RWPE1 (cell line): ENCODE measurements at regions not wholly inside any gene's neighbourhood (a gene's known extent, or its start where the extent isn't known, plus 50 kb on each side); places are given as distances from the start of the nearest gene placed in this dataset.
"Not testable (repeated sequence)": the region's sequence is repeated elsewhere in the genome, so short reads cannot be mapped to it uniquely, and the experiment has no call there.

Experiments used
- CTCF ChIA-PET: fragments of 350-600 bp; sonication (Branson Sonifier 250); formaldehyde crosslinking; extraction: SDS; loops from one replicate; lab custom pipeline; 2021; lab: Yijun Ruan, JAX
- POLR2A ChIA-PET: fragments of 400-600 bp; formaldehyde crosslinking; extraction: SDS; loops from one replicate; lab custom pipeline; 2020; ENCODE audit warnings: antibody characterized with exemption; ENCODE audit not compliant: low non-redundant PET; lab: Yijun Ruan, JAX
- DNase-seq: peaks from one replicate; pipeline ENCODE4 v3.0.0; 2012; ENCODE audit warnings: low spot score
- H3K27ac ChIP-seq: fragments of 450-650 bp; 2 replicates; pipeline ENCODE4 v1.5.1; 2017
- TF ChIP-seq, protein P1 (sequence below): fragments of 450-650 bp; conservative IDR thresholded peaks from 2 replicates; pipeline ENCODE4 v1.5.1; 2017; ENCODE audit warnings: low read depth, mild to moderate bottlenecking

DNA sequence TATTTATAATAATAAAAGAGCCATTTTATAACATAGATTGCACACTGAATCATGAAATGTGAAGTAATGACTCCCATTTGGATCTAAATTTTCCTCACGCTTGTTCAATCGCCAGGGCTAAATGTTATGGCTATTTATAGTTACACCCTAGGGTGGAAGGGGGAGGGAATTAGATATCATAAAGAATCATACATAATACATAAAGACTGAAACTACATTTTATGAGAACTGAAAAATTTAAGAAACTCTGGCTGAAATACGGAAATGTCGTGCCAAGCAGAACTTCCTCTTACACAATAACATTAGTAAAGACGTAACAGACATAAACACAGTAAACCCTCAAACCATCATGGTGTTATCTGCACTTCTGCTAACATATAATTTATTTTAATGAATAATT, 327.5 kb upstream of the PHF14 start:
- ChIA-PET POLR2A (no interaction called here), CTCF (no interaction called here)
- no peak overlapping the region for H3K27ac ChIP-seq
- DNase-seq, result no peak
- TF ChIP-seq, protein P1, sequence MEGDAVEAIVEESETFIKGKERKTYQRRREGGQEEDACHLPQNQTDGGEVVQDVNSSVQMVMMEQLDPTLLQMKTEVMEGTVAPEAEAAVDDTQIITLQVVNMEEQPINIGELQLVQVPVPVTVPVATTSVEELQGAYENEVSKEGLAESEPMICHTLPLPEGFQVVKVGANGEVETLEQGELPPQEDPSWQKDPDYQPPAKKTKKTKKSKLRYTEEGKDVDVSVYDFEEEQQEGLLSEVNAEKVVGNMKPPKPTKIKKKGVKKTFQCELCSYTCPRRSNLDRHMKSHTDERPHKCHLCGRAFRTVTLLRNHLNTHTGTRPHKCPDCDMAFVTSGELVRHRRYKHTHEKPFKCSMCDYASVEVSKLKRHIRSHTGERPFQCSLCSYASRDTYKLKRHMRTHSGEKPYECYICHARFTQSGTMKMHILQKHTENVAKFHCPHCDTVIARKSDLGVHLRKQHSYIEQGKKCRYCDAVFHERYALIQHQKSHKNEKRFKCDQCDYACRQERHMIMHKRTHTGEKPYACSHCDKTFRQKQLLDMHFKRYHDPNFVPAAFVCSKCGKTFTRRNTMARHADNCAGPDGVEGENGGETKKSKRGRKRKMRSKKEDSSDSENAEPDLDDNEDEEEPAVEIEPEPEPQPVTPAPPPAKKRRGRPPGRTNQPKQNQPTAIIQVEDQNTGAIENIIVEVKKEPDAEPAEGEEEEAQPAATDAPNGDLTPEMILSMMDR, result no peak

DNA sequence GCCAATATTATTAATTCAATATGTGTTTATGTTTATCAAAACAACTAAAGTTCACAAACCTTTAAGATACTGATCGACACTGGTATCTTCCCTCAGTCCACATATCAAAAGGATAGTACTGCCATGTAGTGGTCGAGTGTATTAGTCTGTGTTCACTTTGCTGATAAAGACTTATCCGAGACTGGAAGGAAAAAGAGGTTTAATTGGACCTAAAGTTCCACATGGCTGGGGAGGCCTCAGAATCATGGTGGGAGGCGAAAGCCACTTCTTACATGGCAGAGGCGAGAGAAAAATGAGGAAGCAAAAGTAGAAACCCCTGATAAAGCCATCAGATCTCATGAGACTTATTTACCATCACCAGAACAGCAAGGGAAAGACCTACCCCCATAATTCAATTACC, 325.4 kb upstream of the PHF14 start:
- ChIA-PET CTCF (no interaction called here), POLR2A (no interaction called here)
- TF ChIP-seq, protein P1, result no peak
- DNase-seq, result no peak
- no peak overlapping the region for H3K27ac ChIP-seq

DNA sequence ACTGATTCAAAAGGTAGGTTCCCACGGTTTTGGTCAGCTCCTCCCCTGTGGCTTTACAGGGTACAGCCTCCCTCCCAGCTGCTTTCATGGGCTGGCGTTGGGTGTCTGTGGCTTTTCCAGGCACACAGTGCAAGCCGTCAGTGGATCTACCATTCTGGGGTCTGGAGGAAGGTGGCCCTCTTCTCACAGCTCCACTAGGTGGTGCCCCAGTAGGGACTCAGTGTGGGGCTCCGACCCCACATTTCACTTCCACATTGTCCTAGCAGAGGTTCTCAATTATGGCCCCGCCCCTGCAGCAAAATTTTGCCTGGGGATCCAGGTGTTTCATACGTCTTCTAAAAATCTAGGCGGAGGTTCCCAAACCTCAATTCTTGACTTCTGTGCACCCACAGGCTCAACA, 324.6 kb upstream of the PHF14 start:
- POLR2A ChIA-PET, result not testable (repeated sequence)
- CTCF ChIA-PET, result interaction anchor here (0.7 kb wide), 1 partner anchor 9 kb away, joined by 3 read pairs; no protein-coding TSS in a partner anchor

DNA sequence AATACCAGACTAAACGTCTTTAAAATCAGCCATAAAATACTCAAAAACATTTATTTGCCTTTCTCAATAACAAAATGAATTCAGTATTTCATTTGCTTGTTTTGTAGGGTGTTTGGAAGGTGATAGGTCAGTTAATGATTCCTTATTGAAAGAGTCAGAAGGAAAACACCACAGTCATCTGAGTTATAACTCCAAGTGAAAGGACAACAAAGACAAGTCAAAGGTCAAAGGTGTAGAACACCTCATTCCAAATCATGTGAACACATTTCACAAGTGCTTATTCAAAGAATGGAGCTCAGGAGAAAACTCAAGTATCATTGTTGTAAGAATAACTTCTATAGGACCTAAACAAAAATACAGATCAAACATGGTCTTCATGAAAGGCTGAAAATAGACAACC, 318.6 kb upstream of the PHF14 start:
- POLR2A ChIA-PET, result no interaction called here
- TF ChIP-seq, protein P1, result no peak
- H3K27ac ChIP-seq, result no peak overlapping the region
- CTCF ChIA-PET, result no interaction called here
- no peak for DNase-seq

More for the DNA sequence above, 324.6 kb upstream of the PHF14 start:
- DNase-seq, H3K27ac ChIP-seq: not testable (repeated sequence)

DNA sequence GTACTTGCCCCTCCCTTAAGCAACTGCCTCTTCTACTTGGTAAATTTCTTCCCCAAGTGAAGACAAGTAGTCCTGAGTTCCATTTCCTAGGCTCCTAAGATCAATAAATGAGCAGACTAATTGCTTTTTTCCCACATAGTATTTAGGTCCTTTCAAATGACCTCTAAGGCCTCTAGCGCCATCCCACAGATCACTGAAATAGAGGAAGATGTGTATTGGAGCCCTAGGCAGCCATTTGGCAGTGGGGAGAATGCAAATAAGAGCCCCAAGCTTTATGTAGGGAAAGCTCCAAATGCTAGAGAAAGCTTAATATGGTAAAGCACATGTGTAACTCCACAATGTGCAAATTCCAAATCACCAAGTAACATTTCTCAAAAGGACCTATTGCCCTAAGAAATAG, 316.5 kb upstream of the PHF14 start:
- ChIA-PET POLR2A (no interaction called here), CTCF (interaction anchor here (0.5 kb wide), 1 partner anchor 78 kb away, joined by 3 read pairs; no protein-coding TSS in a partner anchor)
- H3K27ac ChIP-seq, result no peak overlapping the region
- TF ChIP-seq, protein P1, result no peak
- DNase-seq, result no peak

DNA sequence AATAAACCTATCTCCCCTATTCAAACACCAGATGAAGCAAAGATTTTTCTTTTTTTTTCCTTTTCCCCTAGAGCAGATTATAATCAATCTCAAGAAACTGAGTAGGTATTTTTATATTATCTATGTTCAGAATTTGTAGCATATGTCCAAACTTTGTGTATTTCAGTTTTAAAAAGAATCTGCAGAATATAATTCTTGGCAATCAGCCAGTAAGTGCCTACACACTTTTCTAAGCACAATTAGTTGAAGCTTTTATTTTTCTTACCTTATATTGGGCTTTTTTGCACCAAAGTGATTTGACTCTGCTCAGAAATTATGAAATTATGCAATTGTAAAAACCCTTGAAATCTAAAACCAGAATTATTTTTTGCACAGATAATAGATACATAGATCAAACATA, 315.8 kb upstream of the PHF14 start:
- POLR2A ChIA-PET, result no interaction called here
- CTCF ChIA-PET, result interaction anchor here (0.6 kb wide), 1 partner anchor 9 kb away, joined by 3 read pairs; no protein-coding TSS in a partner anchor
- no peak overlapping the region for H3K27ac ChIP-seq
- no peak for DNase-seq
- TF ChIP-seq, protein P1, result no peak

DNA sequence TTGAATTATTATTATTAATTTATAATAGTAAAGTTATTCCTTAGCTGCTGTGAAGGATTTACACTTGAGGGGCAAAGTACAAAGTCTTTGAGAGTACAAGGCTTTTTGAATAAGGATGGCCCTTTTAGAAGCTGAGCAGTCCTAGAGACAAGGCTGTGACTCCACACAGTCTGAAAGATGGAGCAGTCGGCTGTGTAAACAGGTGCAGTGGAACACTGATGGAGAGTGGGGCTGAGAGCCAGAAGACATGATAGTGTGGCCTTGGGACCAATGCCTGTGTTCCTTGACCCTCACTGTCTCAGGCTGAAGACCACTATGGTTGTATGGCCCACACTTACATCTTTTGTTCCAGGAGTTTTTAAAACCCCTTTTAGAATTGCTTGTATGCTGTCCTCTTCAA, 311.2 kb upstream of the PHF14 start:
- ChIA-PET POLR2A (no interaction called here), CTCF (interaction anchor here (0.6 kb wide), 1 partner anchor 427 kb away, joined by 7 read pairs; no protein-coding TSS in a partner anchor)
- no peak overlapping the region for H3K27ac ChIP-seq
- TF ChIP-seq, protein P1, result no peak
- no peak for DNase-seq
